ENCODE measurements at regions not wholly inside any gene's neighbourhood (a gene's known extent, or its start where the extent isn't known, plus 50 kb on each side); places are given as distances from the start of the nearest gene placed in this dataset.

- TF ChIP-seq GATA2 (IDR thresholded peaks at IDR 0.05; ENCODE audit: low read depth, low read length) (no peak), GATA3 (IDR thresholded peaks at IDR 0.05; ENCODE audit: low read depth, low read length) (no peak)
Measured at GRCh38 chr4:30839583-30840520, 119.7 kb downstream of the PCDH7 start.

Measured in SH-SY5Y (cell line).